T-helper 1 cell treated with Interleukin-12 subunit alpha and Interleukin-12 subunit beta and Interleukin-4 antibody, amounts not matched to agents 30 μg/mL and 1 μg/mL, for 36 hours (primary cell): ENCODE measurements at regions not wholly inside any gene's neighbourhood (a gene's known extent, or its start where the extent isn't known, plus 50 kb on each side); places are given as distances from the start of the nearest gene placed in this dataset.

ENCODE experiments used
- H3K27ac Mint-ChIP-seq: one replicate; pipeline ENCODE4 v1.8.0; 2021; ENCODE audit warnings: mild to moderate bottlenecking, mixed read lengths
- H3K27me3 Mint-ChIP-seq: one replicate; pipeline ENCODE4 v1.8.0; 2021; ENCODE audit warnings: low read depth, mixed read lengths
- H3K36me3 Mint-ChIP-seq: one replicate; pipeline ENCODE4 v1.8.0; 2021; ENCODE audit warnings: low read depth, mixed read lengths
- H3K4me1 Mint-ChIP-seq: one replicate; pipeline ENCODE4 v1.8.0; 2021; ENCODE audit warnings: low read depth, mixed read lengths
- H3K4me3 Mint-ChIP-seq: one replicate; pipeline ENCODE4 v1.8.0; 2021; ENCODE audit warnings: mild to moderate bottlenecking, moderate library complexity, mixed read lengths
- H3K9me3 Mint-ChIP-seq: one replicate; pipeline ENCODE4 v1.8.0; 2021; ENCODE audit warnings: mixed read lengths

DNA sequence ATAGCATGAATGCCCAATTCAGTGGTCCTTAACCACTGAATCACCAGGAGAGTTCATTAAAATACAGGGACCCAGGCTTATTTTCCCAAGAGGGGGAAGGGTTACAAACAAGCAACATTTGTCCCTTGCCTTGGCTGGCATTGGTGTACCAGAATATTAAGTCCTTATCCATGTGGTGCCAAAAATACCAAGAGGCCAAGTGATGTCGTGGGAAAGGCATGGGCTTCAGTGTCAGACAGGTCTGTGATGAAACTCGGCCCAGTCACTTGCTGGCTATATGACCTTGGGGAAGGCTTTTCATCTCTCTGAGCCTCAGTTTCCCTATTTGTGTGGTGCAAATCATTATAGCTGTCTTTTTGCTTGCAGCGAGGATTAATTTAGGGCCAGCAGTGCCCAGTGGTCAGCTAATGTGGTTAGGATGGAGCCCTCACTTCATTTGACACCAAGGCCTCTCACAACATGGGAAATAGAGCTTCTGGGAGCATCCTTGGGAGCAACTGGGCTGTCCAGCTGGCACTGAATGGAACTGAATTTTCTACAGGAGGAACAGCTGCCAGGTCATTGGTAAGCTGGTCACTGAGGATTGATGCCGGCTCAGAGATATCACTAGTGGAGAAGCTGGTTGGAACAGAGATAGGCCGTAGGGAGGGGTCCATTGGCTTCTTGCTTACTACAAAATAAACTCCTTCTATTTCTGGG, 77.2 kb upstream of the PPP2R5A start:
- H3K4me3 Mint-ChIP-seq: no peak overlapping the region
- H3K36me3 Mint-ChIP-seq: no peaks in the 10 kb centered on the region
- peaks cover 12% of the 10 kb centered on the region for H3K27me3 Mint-ChIP-seq
- H3K27ac Mint-ChIP-seq: no peak overlapping the region
- H3K9me3 Mint-ChIP-seq: no peaks in the 10 kb centered on the region
- H3K4me1 Mint-ChIP-seq: no peaks in the 10 kb centered on the region

GRCh38 chr1:212208978-212209644, 76.1 kb upstream of the PPP2R5A start:
- H3K9me3 Mint-ChIP-seq: no peaks in the 10 kb centered on the region
- no peaks in the 10 kb centered on the region for H3K4me1 Mint-ChIP-seq
- peaks cover 17% of the 10 kb centered on the region for H3K27me3 Mint-ChIP-seq
- no peaks in the 10 kb centered on the region for H3K36me3 Mint-ChIP-seq
- no peak overlapping the region for H3K4me3 Mint-ChIP-seq
- H3K27ac Mint-ChIP-seq: no peak overlapping the region

DNA sequence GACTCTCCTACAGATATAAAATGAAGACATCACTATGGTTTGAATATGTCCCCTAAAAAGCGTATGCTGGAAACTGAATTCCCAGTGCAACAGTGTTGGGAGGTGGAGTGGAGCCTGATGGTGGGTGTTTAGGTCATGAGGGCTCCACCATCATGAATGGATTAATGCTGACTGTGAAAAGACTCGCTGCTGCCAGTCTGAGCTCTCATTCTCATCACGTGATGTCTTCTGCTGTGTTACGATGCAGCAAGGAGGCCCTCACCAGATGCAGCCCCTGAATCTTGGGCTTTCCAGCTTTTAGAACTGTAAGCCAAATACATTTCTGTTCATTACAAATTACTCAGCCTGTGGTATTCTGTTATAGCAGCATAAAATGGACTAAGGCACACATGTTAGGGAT, 73.8 kb upstream of the PPP2R5A start:
- Mint-ChIP-seq H3K36me3 (no peaks in the 10 kb centered on the region), H3K4me3 (no peak overlapping the region), H3K9me3 (no peaks in the 10 kb centered on the region), H3K27ac (no peak overlapping the region), H3K4me1 (no peaks in the 10 kb centered on the region), H3K27me3 (peaks cover 18% of the 10 kb centered on the region)

DNA sequence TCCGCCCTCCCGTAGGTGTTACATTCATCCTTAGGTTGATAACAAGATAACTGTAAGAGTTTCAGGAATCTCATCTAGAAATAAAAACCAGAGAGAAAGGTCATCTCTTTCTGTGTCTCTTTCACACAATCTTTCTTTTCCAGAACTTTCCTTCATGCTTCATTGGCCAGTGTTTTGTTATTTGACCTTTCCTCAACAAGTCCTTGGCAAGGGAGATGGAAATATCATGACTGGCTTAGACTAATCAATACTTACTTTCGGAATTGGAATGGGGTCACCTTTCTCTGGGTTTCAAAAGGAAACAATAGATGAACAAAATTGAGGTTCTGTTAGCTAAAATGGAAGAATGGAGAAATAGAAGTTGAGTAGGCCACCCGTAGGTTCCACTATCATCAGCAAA, 72.9 kb upstream of the PPP2R5A start:
- Mint-ChIP-seq H3K27me3 (peaks cover 18% of the 10 kb centered on the region), H3K4me1 (no peaks in the 10 kb centered on the region), H3K36me3 (no peaks in the 10 kb centered on the region), H3K9me3 (no peaks in the 10 kb centered on the region), H3K27ac (no peak overlapping the region), H3K4me3 (no peak overlapping the region)

DNA sequence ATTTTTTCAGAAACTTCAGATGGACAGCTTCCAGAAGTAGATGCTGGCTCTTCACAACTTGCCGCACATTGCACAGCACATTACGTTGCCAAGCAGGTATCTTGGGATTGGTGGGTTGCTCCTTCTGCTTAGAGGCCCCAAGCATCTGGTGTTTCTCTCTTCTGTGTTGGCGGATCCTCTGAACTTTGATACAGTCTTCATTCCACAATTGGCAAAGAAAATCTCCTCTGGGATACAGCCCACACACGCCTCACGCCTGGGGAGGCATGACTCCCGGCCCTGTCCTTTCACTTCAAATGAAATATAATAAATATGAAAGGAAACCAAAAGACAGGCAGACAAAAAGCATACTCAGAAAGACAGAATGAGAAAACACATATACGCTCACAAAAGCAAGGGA, 72.3 kb upstream of the PPP2R5A start:
- Mint-ChIP-seq H3K36me3 (no peaks in the 10 kb centered on the region), H3K4me1 (peaks cover 1% of the 10 kb centered on the region), H3K27me3 (peaks cover 16% of the 10 kb centered on the region), H3K9me3 (no peaks in the 10 kb centered on the region), H3K27ac (no peak overlapping the region), H3K4me3 (no peak overlapping the region)

DNA sequence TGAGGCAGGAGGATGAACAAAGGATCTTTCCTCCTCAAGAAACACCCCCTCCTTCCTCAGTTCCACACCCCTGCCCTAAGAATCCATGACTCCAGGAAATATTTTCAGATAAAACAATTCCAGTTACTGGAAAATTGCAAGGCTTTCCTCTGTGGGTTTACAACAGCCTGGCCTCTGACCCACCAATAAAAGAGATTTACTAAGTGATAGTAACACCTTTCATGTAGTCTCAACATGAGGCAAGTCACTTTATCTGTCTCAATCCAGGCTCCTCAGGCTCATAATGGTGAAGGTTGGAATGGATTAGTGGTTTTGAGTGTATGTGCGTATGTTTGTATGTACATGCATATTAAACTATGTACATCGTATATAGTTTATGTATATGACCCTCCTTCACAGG, 71.4 kb upstream of the PPP2R5A start:
- no peak overlapping the region for H3K4me3 Mint-ChIP-seq
- H3K27ac Mint-ChIP-seq: no peak overlapping the region
- H3K9me3 Mint-ChIP-seq: no peaks in the 10 kb centered on the region
- H3K4me1 Mint-ChIP-seq: peaks cover 10% of the 10 kb centered on the region
- no peaks in the 10 kb centered on the region for H3K36me3 Mint-ChIP-seq
- H3K27me3 Mint-ChIP-seq: peaks cover 13% of the 10 kb centered on the region

GRCh38 chr1:212214325-212214724, 70.9 kb upstream of the PPP2R5A start:
- Mint-ChIP-seq H3K4me1 (peaks cover 15% of the 10 kb centered on the region), H3K27me3 (peaks cover 13% of the 10 kb centered on the region), H3K27ac (no peak overlapping the region), H3K9me3 (no peaks in the 10 kb centered on the region), H3K4me3 (no peak overlapping the region), H3K36me3 (no peaks in the 10 kb centered on the region)

DNA sequence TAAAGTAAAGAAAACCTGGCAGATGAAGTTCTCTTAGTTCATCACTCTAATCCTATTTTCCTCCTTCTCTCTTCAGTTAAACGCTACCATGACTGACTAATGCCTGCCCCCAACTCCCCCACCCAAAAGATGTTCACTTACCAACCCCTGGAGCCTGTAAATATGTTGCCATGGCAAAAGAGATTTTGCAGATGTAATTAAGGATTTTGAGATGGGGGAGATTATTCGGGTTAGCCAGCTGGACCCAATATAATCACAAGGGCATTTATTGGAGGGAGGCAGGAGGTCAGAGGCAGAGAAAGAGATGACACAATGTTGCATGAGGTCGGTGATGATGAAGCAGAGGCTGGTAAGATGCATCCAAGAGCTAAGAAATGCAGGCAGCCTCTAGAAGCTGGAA, 69.3 kb upstream of the PPP2R5A start:
- Mint-ChIP-seq H3K27me3 (peaks cover 10% of the 10 kb centered on the region), H3K4me1 (peaks cover 21% of the 10 kb centered on the region), H3K9me3 (no peaks in the 10 kb centered on the region), H3K36me3 (no peaks in the 10 kb centered on the region), H3K4me3 (no peak overlapping the region), H3K27ac (no peak overlapping the region)

DNA sequence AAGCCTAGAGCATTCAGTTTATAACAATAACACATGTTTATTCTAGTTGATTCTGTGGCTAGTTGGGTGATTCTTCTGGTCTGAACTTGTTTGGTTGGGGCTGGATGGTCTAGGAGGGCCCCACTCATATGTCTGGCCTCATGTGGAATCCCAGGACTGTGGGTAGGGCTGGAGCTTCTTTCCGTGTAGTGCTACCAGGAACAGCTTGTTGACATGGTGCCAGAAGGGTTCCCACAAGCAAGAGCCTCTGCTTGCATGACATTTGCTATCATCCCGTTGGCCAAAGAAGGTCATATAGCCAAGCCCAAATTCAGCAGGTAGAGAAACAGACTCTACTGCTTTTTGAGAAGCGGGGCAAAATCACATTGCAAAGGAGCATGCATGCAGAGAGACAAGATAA, 67.6 kb upstream of the PPP2R5A start:
- no peaks in the 10 kb centered on the region for H3K36me3 Mint-ChIP-seq
- no peak overlapping the region for H3K27ac Mint-ChIP-seq
- peaks cover 21% of the 10 kb centered on the region for H3K4me1 Mint-ChIP-seq
- no peaks in the 10 kb centered on the region for H3K9me3 Mint-ChIP-seq
- peaks cover 10% of the 10 kb centered on the region for H3K27me3 Mint-ChIP-seq
- H3K4me3 Mint-ChIP-seq: no peak overlapping the region

DNA sequence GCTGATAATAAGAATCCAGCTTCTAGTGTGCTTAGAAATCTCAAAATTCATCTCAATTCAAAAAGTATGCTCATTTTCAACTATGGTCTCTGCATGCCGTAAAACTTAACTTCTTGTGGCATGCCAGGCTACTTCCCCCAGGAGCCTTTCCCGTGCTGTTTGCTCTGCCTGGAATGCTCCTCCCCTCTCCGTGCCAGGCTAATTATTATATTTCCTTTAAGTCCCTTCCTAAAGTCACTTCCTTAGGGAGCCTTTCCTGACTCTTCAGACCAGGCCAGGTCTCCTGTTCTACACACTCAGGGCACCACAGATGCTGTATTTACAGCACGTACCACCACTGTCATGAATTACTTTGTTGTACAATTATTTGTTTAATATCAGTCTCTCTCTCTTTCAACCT, 67.1 kb upstream of the PPP2R5A start:
- Mint-ChIP-seq H3K4me3 (no peak overlapping the region), H3K4me1 (peaks cover 21% of the 10 kb centered on the region), H3K27ac (no peak overlapping the region), H3K27me3 (peaks cover 10% of the 10 kb centered on the region), H3K36me3 (no peaks in the 10 kb centered on the region), H3K9me3 (no peaks in the 10 kb centered on the region)

DNA sequence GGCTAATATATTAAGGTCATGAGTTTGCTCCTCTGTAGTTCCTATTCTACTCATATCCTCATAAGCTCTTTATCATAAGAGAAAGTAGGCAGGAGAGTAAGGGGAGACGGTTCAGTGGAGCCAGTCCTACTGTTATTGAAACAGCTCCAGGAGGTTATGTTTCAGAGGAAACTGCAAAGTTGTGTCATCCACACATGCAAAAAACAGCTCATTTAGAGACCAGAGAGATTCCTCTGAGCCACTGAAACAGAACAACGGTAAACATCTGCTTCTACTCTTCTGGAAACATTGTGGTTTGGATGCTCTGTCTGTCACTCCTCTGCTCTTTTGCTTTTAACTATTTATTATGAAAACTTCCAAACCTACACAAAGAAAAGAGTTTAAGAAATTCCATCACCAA, 66.3 kb upstream of the PPP2R5A start:
- peak overlapping the region; percentile 18 for H3K4me3 Mint-ChIP-seq
- H3K27ac Mint-ChIP-seq: peak overlapping the region; percentile 58

GRCh38 chr1:212219679-212220463, 65.3 kb upstream of the PPP2R5A start:
- H3K4me3 Mint-ChIP-seq: no peak overlapping the region
- H3K9me3 Mint-ChIP-seq: no peaks in the 10 kb centered on the region
- H3K27me3 Mint-ChIP-seq: no peaks in the 10 kb centered on the region
- H3K4me1 Mint-ChIP-seq: peaks cover 30% of the 10 kb centered on the region
- no peak overlapping the region for H3K27ac Mint-ChIP-seq
- no peaks in the 10 kb centered on the region for H3K36me3 Mint-ChIP-seq

More for the DNA sequence above, 66.3 kb upstream of the PPP2R5A start:
- peaks cover 7% of the 10 kb centered on the region for H3K27me3 Mint-ChIP-seq
- H3K4me1 Mint-ChIP-seq: peaks cover 22% of the 10 kb centered on the region
- no peaks in the 10 kb centered on the region for H3K9me3 Mint-ChIP-seq
- H3K36me3 Mint-ChIP-seq: no peaks in the 10 kb centered on the region

DNA sequence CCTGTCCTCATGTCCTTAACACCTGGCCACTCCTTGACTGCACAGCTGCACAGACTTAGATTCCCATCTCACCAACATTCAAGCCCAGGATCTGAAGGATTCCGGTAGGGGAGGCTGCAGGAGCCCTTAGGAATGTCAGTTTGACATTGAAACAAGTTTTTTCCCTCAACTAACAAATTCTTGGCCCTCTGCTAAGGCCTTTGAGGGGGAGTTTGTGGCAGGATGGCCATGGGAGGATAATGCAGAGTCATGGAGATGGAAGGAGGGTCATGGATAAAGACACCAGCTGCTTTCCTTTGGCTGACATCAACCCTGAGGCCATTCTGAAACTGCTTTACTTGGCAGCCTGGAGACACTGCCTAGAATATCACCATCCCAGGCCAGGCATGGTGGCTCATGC, 63.4 kb upstream of the PPP2R5A start:
- Mint-ChIP-seq H3K9me3 (no peaks in the 10 kb centered on the region), H3K4me1 (peaks cover 48% of the 10 kb centered on the region), H3K27ac (no peak overlapping the region), H3K27me3 (no peaks in the 10 kb centered on the region), H3K4me3 (no peak overlapping the region), H3K36me3 (peaks cover 2% of the 10 kb centered on the region)

- Mint-ChIP-seq H3K27me3 (no peaks in the 10 kb centered on the region), H3K9me3 (no peaks in the 10 kb centered on the region), H3K27ac (peak overlapping the region; percentile 83), H3K4me1 (peaks cover 41% of the 10 kb centered on the region), H3K36me3 (peaks cover 2% of the 10 kb centered on the region), H3K4me3 (peak overlapping the region; percentile 49)
Observed at GRCh38 chr1:212224102-212224501, 61.1 kb upstream of the PPP2R5A start.

DNA sequence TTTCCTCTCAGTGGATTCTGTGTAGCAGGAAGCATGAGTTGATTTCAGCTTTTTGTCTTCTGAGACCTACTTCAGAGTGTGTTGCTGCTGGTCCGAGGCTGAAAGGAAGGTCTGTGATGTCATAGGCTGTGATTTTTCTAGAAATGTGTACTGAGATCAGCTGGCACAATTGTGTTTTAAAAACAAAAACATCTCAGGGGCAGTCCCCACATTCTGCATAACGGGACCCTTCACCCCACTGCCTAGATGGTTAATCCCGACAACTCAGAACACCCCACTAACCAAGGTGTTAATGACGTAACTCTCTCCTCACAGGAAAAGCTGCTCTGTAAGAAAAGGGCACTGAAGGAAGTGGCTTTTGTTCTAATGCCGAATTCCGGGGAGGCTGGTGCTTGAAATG, 59.8 kb upstream of the PPP2R5A start:
- H3K4me1 Mint-ChIP-seq: peaks cover 37% of the 10 kb centered on the region
- peak overlapping the region; percentile 97 for H3K27ac Mint-ChIP-seq
- peaks cover 9% of the 10 kb centered on the region for H3K36me3 Mint-ChIP-seq
- H3K4me3 Mint-ChIP-seq: peak overlapping the region; percentile 81
- no peaks in the 10 kb centered on the region for H3K27me3 Mint-ChIP-seq
- no peaks in the 10 kb centered on the region for H3K9me3 Mint-ChIP-seq
